HG03139 (cell line): ENCODE measurements at regions not wholly inside any gene's neighbourhood (a gene's known extent, or its start where the extent isn't known, plus 50 kb on each side); places are given as distances from the start of the nearest gene placed in this dataset.
"Not testable (repeated sequence)": the region's sequence is repeated elsewhere in the genome, so short reads cannot be mapped to it uniquely, and the experiment has no call there.

Experiments
- ATAC-seq: cut with Tn5 transposase; IDR thresholded peaks from one replicate; pipeline ENCODE4 v1.9.1; 2021; ENCODE audit not compliant: unreplicated experiment

- no peak for ATAC-seq
These were observed 574.1 kb downstream of the PRKD1 start for GRCh38 chr14:29353513-29353912.

GRCh38 chr14:29354486-29354885 lies 573.2 kb downstream of the PRKD1 start:
- no peak for ATAC-seq

GRCh38 chr14:29355331-29355730 lies 572.3 kb downstream of the PRKD1 start:
- no peak for ATAC-seq

- ATAC-seq: no peak
These were observed 571.8 kb downstream of the PRKD1 start for GRCh38 chr14:29355846-29356245.

DNA sequence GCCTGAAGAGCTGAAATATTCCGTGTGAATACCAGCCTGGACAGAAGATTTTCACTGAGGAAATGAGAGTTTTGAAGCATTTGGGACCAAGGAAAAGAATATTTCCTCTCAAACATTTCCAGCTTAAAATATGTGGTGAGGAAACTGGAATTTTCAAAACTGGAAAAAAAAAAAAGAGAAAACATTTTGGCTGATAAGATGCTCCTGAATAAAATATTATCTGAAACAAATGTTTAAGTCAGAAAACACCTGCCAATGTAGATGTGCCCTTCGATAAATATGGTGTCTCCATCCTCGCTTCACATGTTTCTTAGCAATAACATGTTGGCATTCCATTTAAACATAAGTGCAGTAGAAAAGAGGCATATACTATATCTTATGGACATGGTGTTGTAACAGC lies 567.0 kb downstream of the PRKD1 start:
- no peak for ATAC-seq

GRCh38 chr14:29370024-29370423 lies 557.6 kb downstream of the PRKD1 start:
- no peak for ATAC-seq

DNA sequence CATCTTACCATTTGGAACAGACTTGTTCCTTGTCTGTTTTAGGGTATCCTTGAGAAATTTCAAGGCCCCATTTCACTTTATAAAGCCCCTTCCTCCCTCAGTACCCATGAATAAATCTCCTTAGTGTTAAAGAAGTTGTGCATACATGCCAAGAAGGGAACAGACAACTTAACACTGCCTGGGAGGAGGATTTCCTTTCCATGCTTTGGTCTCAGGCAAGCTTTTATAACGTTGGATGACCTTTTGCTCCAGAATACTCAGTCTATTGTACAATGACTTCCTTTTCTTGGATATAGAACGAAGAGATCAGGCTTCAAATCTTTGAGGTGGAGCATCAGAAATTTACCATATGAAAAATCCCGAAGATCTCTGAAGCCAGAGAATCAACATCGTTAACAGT lies 551.4 kb downstream of the PRKD1 start:
- ATAC-seq: no peak

DNA sequence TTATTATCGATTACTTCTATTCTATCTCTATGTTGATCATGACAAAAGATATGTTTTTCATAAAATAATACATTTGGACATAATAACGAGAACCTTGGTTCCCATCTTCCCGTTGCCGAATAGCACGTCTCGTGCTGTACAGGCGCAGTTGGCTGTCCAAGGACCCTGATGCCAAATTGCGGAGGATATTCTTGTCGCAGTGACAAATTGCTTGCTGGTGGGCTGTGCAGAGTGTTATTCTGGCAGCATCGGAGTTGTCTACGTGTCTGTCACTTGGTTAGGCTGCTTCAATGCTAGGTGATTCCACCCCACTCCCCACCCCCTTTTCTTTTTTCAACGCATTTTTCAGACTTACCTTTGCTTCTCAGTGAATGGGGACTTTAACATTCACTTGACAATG lies 546.8 kb downstream of the PRKD1 start:
- no peak for ATAC-seq

- no peak for ATAC-seq
These were observed 539.1 kb downstream of the PRKD1 start for GRCh38 chr14:29388571-29388970.

GRCh38 chr14:29390081-29390832 lies 537.4 kb downstream of the PRKD1 start:
- ATAC-seq: no peak

DNA sequence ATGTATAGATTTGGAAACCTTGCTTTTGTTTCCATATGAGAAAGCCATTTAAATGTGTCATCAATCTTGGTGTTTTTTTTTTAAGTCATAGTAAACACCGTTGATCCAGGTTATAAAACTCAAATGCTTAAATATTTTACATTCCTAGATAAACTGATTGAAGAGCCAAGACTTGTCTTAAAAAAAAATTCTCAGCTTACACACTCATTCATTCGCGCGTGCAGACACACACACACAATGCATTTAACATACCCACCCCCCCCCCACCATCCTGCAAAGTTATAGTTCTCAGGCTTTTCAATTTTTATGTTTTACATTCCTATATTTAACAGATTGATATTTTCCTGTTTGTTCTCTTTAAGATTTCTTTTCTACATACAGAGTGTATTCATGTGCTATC lies 536.4 kb downstream of the PRKD1 start:
- no peak for ATAC-seq

DNA sequence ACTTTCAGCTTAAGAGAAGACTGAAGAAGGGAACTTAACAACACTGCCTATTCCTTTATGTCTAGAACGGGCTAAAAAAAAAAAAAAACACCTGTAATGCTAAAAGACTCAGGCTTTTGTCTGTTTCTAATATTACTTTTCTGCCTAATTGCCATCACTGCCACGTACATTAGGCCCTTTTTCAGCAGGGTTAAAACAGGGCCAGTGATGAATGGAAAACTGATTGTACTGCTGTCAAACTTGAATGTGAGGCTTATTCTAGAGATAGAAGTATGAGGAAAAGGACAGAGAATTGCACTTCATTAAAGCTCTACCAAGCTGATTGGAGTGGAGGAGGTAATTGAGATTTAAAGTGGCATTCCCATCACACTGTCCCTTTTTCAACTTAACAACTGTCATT lies 535.8 kb downstream of the PRKD1 start:
- no peak for ATAC-seq

- ATAC-seq: no peak
These were observed 535.4 kb downstream of the PRKD1 start for GRCh38 chr14:29392287-29392686.

- ATAC-seq: no peak
These were observed 524.6 kb downstream of the PRKD1 start for GRCh38 chr14:29403091-29403490.

GRCh38 chr14:29410581-29410980 lies 517.1 kb downstream of the PRKD1 start:
- ATAC-seq: no peak

GRCh38 chr14:29414931-29415330 lies 512.7 kb downstream of the PRKD1 start:
- not testable (repeated sequence) for ATAC-seq

- ATAC-seq: no peak
These were observed 507.9 kb downstream of the PRKD1 start for GRCh38 chr14:29419736-29420135.

- ATAC-seq: no peak
These were observed 506.4 kb downstream of the PRKD1 start for GRCh38 chr14:29421156-29421728.

DNA sequence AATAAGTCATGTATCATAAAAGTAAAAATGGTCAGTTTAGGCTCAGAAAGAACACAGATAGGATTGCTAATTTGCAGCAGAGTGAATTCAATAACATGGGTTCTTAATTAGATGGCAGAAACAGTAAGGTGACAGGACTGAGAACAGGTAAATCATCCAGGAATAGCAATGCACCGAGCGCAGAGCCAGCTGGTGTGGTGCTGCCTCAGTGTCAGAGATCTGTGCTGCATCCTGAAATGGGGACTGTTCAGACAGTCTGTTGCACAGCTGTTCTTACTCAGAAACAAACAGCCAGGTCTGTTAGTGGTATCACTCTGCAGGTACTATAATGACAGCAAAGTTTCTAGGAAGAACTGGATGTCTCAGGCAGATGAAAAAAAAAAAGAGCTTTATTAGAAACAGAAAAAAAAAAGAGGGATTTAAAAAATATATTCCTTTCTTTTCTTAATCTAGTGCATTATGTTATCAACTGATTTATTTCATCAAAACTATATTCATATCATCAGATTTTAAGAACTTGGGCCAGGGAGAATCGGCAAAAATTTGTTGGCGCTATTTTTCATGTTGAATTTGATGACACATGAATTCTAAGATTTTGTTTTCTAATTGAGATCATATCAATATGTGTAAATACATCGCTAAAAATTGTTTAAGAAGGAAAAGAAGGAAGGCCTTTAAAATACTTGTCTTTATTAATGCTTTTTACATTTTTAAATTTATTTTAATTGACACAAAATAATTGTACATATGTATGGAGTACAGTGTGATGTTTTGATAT lies 501.8 kb downstream of the PRKD1 start:
- ATAC-seq: no peak

DNA sequence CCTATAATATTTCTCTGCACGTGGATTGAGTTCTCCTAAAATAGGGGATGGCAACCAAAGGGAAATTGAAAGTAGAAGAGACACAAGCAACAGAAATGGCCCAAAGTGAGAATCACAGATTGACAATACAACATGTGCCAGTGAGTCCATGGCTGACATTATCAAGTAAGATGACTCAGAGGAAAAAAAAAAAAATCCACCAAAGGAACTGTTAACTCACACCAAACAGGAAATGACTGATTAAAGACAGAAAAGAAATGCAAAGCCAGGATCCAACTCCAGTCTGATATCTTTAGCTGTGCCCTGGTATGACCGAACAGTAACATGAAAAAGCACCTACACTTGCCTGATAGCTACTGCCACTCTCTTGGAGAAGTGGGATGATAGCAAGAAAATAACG lies 485.0 kb downstream of the PRKD1 start:
- ATAC-seq: no peak

- no peak for ATAC-seq
These were observed 483.4 kb downstream of the PRKD1 start for GRCh38 chr14:29444216-29444615.

GRCh38 chr14:29444805-29445204 lies 482.8 kb downstream of the PRKD1 start:
- ATAC-seq: no peak
